Stimulated activated CD8-positive, alpha-beta memory T cell treated with anti-CD3 and anti-CD28 coated beads, Interleukin-7, amount 100 ng/mL, for 1 hour (primary cell): ENCODE measurements at regions not wholly inside any gene's neighbourhood (a gene's known extent, or its start where the extent isn't known, plus 50 kb on each side); places are given as distances from the start of the nearest gene placed in this dataset.

Experiments
- DNase-seq, 2 donors: peaks; one replicate each; pipeline ENCODE4 v3.0.0-alpha.2; 2020; ENCODE audit warnings: low read depth in 2 of 2

DNA sequence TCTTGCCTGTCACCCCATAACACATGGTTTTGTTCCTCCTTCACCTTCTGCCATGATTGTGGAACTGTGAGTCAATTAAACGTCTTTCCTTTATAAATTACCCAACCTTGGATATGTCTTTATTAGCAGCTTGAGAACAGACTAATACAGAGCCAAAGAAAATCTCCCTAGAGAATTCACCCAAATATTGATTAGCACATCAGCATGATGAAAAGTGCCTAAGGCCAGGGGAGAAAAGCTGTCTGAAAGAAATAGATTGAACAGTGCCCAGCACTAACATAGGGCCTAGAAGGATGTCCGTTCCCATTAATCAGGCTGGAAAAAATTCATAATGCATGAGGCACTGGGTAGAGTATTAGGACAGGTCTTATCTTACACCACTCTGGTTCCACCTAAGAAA lies 111.9 kb upstream of the CALN1 start:
- no peak for DNase-seq

DNA sequence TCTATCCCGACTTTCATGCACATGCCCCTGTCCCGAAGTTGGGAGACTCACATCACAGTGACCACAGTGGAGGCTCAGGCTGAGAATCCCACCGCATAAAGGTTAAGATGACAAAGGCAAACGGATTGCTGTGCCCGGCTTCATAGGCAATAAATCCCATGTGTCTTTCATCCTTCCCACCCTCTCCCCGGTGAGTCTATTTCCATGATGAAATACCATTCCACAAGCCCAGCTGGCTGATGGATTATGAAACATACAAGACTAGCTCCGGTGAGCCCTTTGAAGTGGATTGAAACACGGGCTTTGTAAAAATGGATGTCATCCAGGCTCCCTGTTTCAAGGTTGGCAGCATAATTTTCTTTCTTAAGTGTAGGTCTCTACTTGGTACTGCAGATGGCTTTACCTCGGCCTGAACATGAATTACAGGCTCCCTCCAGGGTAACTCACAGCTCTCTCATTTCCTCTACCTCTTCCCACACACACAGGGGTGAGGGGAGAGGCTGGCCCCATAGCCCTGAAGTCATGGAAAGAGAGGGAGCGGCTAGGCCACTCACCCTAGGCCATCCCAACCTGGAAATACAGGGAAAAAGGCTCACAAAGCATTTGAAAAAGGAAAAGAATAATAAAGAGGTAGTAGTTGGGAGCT lies 92.0 kb upstream of the CALN1 start:
- DNase-seq, result no peak

DNA sequence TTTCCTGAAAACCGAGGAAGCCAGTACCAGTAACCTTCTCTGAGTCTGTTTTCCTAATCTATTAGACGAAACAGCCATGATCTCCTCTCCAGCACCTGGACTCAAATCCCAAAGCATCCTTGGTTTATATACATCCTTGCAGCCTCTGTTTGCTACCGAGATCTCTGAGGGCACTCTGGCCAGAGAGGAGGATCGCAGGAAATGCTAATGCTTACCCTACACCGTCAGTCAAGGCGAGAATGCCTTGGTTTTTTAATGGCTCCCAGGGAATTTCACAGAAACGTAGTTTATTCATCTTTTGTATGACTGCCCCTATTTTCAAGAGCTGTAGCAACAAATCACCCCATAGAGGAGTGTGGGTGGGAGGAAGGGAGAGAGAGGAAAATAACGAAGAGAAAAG lies 91.5 kb upstream of the CALN1 start:
- no peak for DNase-seq

DNA sequence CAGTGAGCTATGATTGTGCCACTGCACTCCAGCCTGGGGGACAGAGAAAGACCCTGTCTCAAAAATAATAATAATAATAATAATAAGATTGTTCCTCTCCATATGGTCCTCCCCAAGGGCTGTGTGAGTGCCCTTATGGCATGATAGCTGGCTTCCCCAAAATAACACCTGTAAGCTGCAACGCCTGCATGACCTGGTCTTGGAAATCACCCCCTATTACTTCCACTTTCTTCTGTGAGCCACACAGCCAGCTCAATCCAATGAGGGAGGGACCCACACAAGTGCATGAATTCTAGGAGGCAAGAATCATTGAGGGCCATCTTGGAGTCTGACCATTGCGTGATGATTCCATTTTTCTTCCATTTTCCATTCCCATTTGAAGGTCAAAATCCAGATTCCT lies 82.7 kb upstream of the CALN1 start:
- DNase-seq, result no peak

DNA sequence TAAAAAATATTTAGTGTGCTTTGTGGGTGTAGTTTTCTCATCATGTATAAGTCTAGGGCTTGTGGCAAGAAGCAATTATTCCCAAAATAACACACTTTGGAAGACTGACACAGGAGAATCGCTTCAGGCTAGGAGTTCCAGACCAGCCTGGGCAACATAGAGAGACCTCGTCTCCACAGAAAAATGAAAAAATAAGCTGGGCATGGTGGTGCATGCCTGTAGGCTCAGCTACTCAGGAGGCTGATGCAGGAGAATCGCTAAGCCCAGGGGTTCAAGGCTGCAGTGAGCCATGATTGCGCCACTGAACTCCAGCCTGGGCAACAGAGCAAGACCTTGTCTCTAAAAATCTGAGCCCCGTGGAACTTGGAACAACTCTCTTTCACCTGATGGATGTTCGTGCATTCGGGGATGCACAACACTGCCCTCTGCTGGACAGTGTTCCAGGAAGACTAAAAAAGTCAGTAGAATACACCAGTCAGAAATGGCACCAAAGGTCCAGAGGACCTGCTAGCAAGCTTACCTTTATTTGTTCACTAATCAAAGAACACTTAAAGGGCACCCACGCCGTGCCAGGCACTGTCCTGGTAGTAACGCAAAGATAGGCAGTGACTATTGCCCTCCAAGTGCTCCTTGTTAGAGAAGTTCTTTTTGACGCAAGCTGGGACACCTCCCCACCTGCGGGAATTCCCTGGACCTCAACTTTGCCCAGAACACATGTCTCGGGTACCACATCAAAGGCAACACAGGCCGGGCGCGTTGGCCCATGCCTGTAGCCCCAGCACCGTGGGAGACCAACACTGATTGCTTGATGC lies 81.9 kb upstream of the CALN1 start:
- peak in 1 of 2 donors; percentile 24 for DNase-seq

DNA sequence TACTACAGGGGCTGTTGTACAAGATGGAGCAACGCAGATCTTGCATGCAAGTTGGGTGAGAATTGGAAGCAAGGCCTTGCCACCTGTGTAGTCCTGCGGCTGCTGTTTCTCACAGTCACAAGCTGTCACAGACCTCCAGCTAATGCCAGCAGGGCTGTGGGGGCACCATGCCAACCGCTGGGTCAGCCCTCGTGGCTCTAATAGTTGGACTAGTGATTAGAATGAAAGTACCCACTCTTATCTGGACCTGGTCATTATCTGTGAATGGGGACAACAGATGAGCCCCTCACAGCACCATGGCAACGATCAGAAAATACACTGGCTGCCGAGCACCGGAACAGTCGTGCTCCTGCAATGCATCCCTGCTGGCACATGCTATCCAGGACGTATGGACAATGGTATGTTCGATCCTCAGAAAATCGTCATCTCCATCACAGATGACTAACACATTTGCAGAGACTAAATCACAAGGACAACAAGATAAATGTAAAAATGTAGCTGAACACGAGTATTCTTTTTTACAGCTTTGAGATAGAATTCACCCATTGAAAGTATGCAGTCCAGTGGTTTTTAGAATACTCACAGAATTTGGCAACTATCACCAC lies 80.4 kb upstream of the CALN1 start:
- no peak for DNase-seq

DNA sequence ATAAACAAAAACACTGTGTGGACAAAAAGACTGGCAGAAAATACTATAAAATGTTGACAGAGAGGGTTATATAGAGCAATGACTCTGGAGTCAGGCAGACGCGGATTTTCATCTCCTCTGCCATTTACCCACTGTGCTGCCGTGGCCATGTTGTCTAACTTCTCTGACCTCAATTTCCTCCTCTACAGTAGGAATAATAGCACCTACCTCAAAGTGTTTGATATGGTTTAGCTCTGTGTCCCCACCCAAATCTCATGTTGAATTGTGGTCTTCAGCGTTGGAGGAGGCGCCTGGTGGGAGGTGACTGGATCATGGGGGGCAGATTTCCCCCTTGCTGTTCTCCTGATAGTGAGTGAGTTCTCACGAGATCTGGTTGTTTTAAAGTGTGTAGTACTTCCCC lies 78.2 kb upstream of the CALN1 start:
- DNase-seq, result no peak

DNA sequence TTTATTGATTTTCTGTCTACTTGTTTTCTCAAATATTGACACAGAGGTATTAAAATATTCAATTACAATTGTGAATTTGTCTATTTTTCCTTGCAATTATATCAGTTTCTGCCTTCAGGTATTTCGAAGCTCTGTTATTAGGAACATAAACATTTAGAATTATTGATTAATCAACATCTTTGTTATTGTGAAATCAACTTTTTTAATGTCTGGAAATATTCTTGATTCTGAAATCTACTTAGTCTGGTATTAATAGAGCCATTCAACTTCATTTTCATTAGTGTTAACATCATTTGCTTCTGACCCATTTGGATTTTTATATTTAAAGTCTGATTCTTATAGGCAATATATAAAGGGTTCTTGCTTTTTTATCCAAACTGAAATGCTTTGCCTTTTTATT lies 69.8 kb upstream of the CALN1 start:
- no peak for DNase-seq

DNA sequence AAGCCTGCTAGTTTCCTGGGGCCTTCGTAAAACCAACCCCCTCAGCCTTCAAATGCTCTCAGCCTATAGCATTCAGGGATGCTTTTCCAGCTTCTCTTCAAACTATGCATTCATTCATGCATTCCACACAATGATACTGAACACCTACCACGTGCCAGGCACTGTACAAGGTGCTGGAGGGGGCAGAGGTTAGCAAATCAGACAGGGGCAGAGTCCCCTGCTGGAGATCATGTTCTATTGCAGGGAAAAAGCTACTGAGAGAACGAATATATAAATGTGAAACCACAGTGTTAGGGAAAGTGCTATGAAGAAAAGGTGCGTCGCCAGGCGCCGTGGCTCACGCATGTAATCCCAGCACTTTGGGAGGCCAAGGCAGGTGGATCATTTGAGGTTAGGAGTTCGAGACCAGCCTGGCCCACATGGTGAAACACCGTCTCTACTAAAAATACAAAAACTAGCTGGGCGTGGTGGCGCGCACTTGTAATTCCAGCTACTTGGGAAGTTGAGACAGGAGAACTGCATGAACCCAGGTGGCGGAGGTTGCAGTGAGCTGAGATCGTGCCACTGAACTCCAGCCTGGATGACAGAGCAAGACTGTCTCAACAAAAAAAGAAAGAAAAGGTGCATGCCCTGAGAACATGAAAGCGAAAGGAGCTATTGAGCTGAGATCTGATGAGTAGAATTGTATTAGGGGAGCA lies 64.6 kb upstream of the CALN1 start:
- DNase-seq, result no peak

DNA sequence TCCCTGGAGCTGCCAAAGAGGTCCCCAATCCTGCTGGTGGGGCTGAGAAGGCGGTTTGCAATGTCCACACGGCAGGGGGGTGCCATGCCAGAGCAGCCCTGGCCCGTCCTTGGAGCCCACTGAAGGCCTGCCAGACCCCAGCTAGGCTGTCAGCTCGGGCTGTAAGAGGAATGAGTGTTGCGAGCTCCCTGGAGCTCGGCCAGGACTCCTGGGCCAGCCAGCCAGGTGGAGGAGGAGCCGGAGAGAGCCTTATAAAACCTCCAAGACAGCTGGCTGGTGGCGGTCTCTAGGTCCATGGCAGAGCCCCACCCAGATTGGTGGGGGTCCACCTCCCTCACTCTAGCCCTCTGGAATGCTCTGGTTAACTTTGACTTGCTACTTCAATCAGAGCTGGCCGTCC lies 55.1 kb upstream of the CALN1 start:
- DNase-seq, result no peak

DNA sequence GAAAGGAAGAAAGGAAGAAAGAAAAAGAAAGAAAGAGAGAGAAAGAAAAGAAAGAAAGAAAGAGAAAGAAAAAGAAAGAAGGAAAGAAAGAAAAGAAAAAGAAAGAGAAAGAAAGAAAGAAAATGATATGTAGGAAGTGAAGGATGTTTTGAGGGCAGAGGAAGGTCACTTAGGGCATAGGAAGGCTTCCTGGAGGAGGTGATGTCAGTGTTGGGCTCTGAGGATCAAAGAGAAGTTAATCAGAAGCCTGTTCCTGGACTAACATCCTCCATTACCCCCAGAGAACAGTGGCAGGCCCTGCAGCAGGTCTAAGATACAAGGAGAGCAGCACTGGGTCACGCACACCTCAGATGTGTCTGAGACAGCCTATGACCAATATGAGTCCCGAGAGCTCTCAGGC lies 54.7 kb upstream of the CALN1 start:
- no peak for DNase-seq

DNA sequence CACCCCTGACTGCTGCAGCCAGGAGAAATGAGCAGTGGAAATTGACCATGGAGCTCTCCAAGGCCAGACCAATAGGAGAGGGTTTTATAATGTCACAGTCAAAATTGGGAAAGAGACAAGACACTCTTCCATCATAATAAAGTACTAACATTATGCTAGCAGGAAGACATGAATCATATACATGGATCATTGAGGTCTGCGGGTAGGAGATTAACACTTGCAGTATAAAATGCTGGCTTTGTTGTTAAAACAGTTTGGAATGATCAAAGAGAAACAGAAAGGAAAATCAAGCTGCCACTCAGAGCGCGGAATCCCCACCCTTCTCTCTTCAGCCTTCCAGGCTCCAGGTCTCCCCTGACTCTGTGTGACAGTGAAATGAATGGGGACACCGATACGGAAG lies 53.4 kb upstream of the CALN1 start:
- DNase-seq, result no peak

DNA sequence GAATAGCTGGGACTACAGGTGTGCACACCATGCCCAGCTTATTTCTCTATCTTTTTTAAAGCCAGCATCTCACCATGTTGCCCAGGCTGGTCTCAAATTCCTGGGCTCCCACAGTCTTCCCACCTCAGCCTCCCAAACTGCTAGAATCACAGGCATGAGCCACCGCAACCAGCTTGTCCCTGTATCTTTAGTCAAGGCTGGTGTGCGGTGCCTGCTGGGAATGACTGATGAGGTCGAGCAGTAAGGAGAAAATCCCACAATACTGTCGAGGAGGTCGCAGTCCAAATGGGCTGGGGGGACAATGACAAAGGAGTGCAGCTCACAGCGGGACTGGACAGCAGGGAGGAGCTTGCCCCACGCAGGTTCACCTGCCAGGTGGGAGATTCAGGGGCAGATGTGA lies 50.2 kb upstream of the CALN1 start:
- DNase-seq, result no peak
